ENCODE measurements at regions not wholly inside any gene's neighbourhood (a gene's known extent, or its start where the extent isn't known, plus 50 kb on each side); places are given as distances from the start of the nearest gene placed in this dataset.

- Histone ChIP-seq H3K4me3 (ENCODE audit: low read length) (no peak overlapping the region), H3K36me3 (ENCODE audit: control insufficient read depth, low read length) (no peaks in the 10 kb centered on the region), H3K9me3 (ENCODE audit: control insufficient read depth, insufficient read depth, low read length) (no peaks in the 10 kb centered on the region), H3K79me2 (ENCODE audit: control insufficient read depth, low read length) (no peaks in the 10 kb centered on the region), H4K20me1 (ENCODE audit: control insufficient read depth, insufficient read depth, low read depth, low read length) (no peaks in the 10 kb centered on the region), H3F3A (ENCODE audit: control insufficient read depth, insufficient read depth) (no peaks in the 10 kb centered on the region), H3K4me1 (ENCODE audit: control insufficient read depth, low read length) (no peaks in the 10 kb centered on the region), H3K4me2 (ENCODE audit: low read length) (no peak overlapping the region), H3K27ac (ENCODE audit: low read depth, low read length) (no peak overlapping the region), H3K9me2 (replicated peaks; ENCODE audit: control insufficient read depth, low read length) (no peaks in the 10 kb centered on the region), H3K27me3 (ENCODE audit: control insufficient read depth, low read length) (peaks cover 4% of the 10 kb centered on the region; the same call in 1 of the 2 replicates)
- TF ChIP-seq EZH2phosphoT487 (IDR thresholded peaks at IDR 0.05; ENCODE audit: borderline replicate concordance, low read length) (no peak), CTCF (IDR thresholded peaks at IDR 0.05; ENCODE audit: low read depth, low read length, poor library complexity, severe bottlenecking) (no peak)
These were observed 520.0 kb upstream of the TCF4 start for GRCh38 chr18:56107821-56108477.

- H3K9me2 ChIP-seq (replicated peaks; ENCODE audit: control insufficient read depth, low read length): no peaks in the 10 kb centered on the region
- H3K27me3 ChIP-seq (ENCODE audit: control insufficient read depth, low read length): no peaks in the 10 kb centered on the region
- H3K4me1 ChIP-seq (ENCODE audit: control insufficient read depth, low read length): no peaks in the 10 kb centered on the region
- no peak overlapping the region for H3K4me2 ChIP-seq (ENCODE audit: low read length)
- H3K36me3 ChIP-seq (ENCODE audit: control insufficient read depth, low read length): no peaks in the 10 kb centered on the region
- no peak for TF ChIP-seq EZH2phosphoT487 (IDR thresholded peaks at IDR 0.05; ENCODE audit: borderline replicate concordance, low read length)
- TF ChIP-seq CTCF (IDR thresholded peaks at IDR 0.05; ENCODE audit: low read depth, low read length, poor library complexity, severe bottlenecking): no peak
- H3K79me2 ChIP-seq (ENCODE audit: control insufficient read depth, low read length): no peaks in the 10 kb centered on the region
- H4K20me1 ChIP-seq (ENCODE audit: control insufficient read depth, insufficient read depth, low read depth, low read length): no peaks in the 10 kb centered on the region
- no peaks in the 10 kb centered on the region for H3F3A ChIP-seq (ENCODE audit: control insufficient read depth, insufficient read depth)
- no peak overlapping the region for H3K27ac ChIP-seq (ENCODE audit: low read depth, low read length)
- no peaks in the 10 kb centered on the region for H3K9me3 ChIP-seq (ENCODE audit: control insufficient read depth, insufficient read depth, low read length)
- no peak overlapping the region for H3K4me3 ChIP-seq (ENCODE audit: low read length)
These were observed 512.2 kb upstream of the TCF4 start for GRCh38 chr18:56100090-56100722.

- Histone ChIP-seq H3K4me2 (ENCODE audit: low read length) (no peak overlapping the region), H3K9me3 (ENCODE audit: control insufficient read depth, insufficient read depth, low read length) (no peaks in the 10 kb centered on the region)
These were observed 509.6 kb upstream of the TCF4 start for GRCh38 chr18:56097621-56098020.

More at GRCh38 chr18:56097621-56098020, 509.6 kb upstream of the TCF4 start:
- Histone ChIP-seq H3K79me2 (ENCODE audit: control insufficient read depth, low read length) (no peaks in the 10 kb centered on the region), H3K4me1 (ENCODE audit: control insufficient read depth, low read length) (no peaks in the 10 kb centered on the region), H3K9me2 (replicated peaks; ENCODE audit: control insufficient read depth, low read length) (no peaks in the 10 kb centered on the region), H4K20me1 (ENCODE audit: control insufficient read depth, insufficient read depth, low read depth, low read length) (no peaks in the 10 kb centered on the region), H3K36me3 (ENCODE audit: control insufficient read depth, low read length) (no peaks in the 10 kb centered on the region), H3K27me3 (ENCODE audit: control insufficient read depth, low read length) (no peaks in the 10 kb centered on the region), H3K4me3 (ENCODE audit: low read length) (no peak overlapping the region), H3F3A (ENCODE audit: control insufficient read depth, insufficient read depth) (no peaks in the 10 kb centered on the region), H3K27ac (ENCODE audit: low read depth, low read length) (no peak overlapping the region)
- TF ChIP-seq EZH2phosphoT487 (IDR thresholded peaks at IDR 0.05; ENCODE audit: borderline replicate concordance, low read length) (no peak), CTCF (IDR thresholded peaks at IDR 0.05; ENCODE audit: low read depth, low read length, poor library complexity, severe bottlenecking) (no peak)
